IMR-90 (cell line): ENCODE measurements at regions not wholly inside any gene's neighbourhood (a gene's known extent, or its start where the extent isn't known, plus 50 kb on each side); places are given as distances from the start of the nearest gene placed in this dataset.

Experiments
- ATAC-seq: fragments of 200-7000 bp; cut with Tn5 transposase; 2 replicates; pipeline ENCODE4 v1.9.1; 2020; ENCODE audit warnings: low read depth, mild to moderate bottlenecking, moderate library complexity
- BruUV-seq: library from RNA; stranded (reverse); fragments of 400-500 nt; replicated peaks from 2 replicates; lab custom pipeline; 2021; lab: Mats Ljungman, UMichigan
- CTCF ChIA-PET: fragments of 300-600 bp; formaldehyde crosslinking; extraction: SDS; loops from one replicate; lab custom pipeline; 2021; ENCODE audit warnings: antibody characterized with exemption; lab: Yijun Ruan, JAX
- POLR2A ChIA-PET: fragments of 300-600 bp; sonication (Branson Sonifier 250); formaldehyde crosslinking; loops from one replicate; lab custom pipeline; 2022; ENCODE audit warnings: antibody characterized with exemption; ENCODE audit not compliant: unreplicated experiment; lab: Charles Lee
- DNase-seq: peaks from one replicate; pipeline ENCODE4 v3.0.0; 2013
- H2AFZ ChIP-seq: replicated peaks from 2 replicates; pipeline ENCODE3; 2013; ENCODE audit warnings: low read length, mild to moderate bottlenecking; ENCODE audit not compliant: poor library complexity
- H2AK5ac ChIP-seq: 2 replicates; pipeline ENCODE4 v1.6.1; 2013; ENCODE audit warnings: low read depth, low read length, inconsistent platforms
- H2AK9ac ChIP-seq: replicated peaks from 2 replicates; pipeline ENCODE3; 2013; ENCODE audit warnings: mild to moderate bottlenecking, low read depth, low read length, moderate library complexity; ENCODE audit not compliant: poor library complexity
- H2BK120ac ChIP-seq: 2 replicates; pipeline ENCODE4 v1.6.1; 2013; ENCODE audit warnings: low read depth, low read length, inconsistent platforms
- H2BK15ac ChIP-seq: 3 replicates; pipeline ENCODE4 v1.6.1; 2013; ENCODE audit warnings: low read depth, low read length, inconsistent platforms
- H2BK20ac ChIP-seq: 2 replicates; pipeline ENCODE4 v1.6.1; 2013; ENCODE audit warnings: low read depth, mild to moderate bottlenecking, inconsistent platforms, low read length, moderate library complexity
- H2BK5ac ChIP-seq: 2 replicates; pipeline ENCODE4 v1.6.1; 2013; ENCODE audit warnings: mild to moderate bottlenecking, low read depth, low read length, inconsistent platforms; ENCODE audit not compliant: poor library complexity, severe bottlenecking
- H3K14ac ChIP-seq: replicated peaks from 2 replicates; pipeline ENCODE4 v1.6.1; 2013; ENCODE audit warnings: low read depth, low read length, inconsistent platforms
- H3K18ac ChIP-seq: 2 replicates; pipeline ENCODE4 v1.6.1; 2013; ENCODE audit warnings: low read depth, low read length, control low read depth
- H3K23ac ChIP-seq: 2 replicates; pipeline ENCODE4 v1.6.1; 2013; ENCODE audit warnings: low read depth, low read length, inconsistent platforms
- H3K27ac ChIP-seq: 2 replicates; pipeline ENCODE4 v1.5.1; 2013; ENCODE audit warnings: mild to moderate bottlenecking, control low read depth, low read length; ENCODE audit not compliant: insufficient read depth
- H3K27me3 ChIP-seq: 2 replicates; pipeline ENCODE4 v1.6.1; 2013; ENCODE audit warnings: low read length; ENCODE audit not compliant: control insufficient read depth, insufficient read depth
- H3K36me3 ChIP-seq: 2 replicates; pipeline ENCODE4 v1.6.1; 2013; ENCODE audit warnings: low read length, mixed read lengths; ENCODE audit not compliant: control insufficient read depth, insufficient read depth
- H3K4ac ChIP-seq: 2 replicates; pipeline ENCODE4 v1.6.1; 2013; ENCODE audit warnings: low read depth, low read length, inconsistent platforms
- H3K4me1 ChIP-seq: 2 replicates; pipeline ENCODE4 v1.6.1; 2013; ENCODE audit warnings: low read length, mixed read lengths; ENCODE audit not compliant: control insufficient read depth, insufficient read depth
- H3K4me2 ChIP-seq: 2 replicates; pipeline ENCODE4 v1.6.1; 2013; ENCODE audit warnings: low read depth, mild to moderate bottlenecking, control low read depth, low read length, moderate library complexity
- H3K4me3 ChIP-seq: 2 replicates; pipeline ENCODE4 v1.5.1; 2013; ENCODE audit warnings: low read depth, mild to moderate bottlenecking, control low read depth, low read length, moderate library complexity; ENCODE audit not compliant: insufficient read depth
- H3K56ac ChIP-seq: 2 replicates; pipeline ENCODE4 v1.6.1; 2013; ENCODE audit warnings: low read length, inconsistent platforms; ENCODE audit not compliant: insufficient read depth; ENCODE audit errors: extremely low read depth
- H3K79me1 ChIP-seq, 2 experiments: 2 replicates each; pipeline ENCODE4 v1.6.1; 2013; ENCODE audit warnings: low read length in 2 of 2, inconsistent platforms in 1 of 2, low read depth in 1 of 2
- H3K9ac ChIP-seq: 2 replicates; pipeline ENCODE4 v1.6.1; 2013; ENCODE audit warnings: low read depth, low read length, control low read depth
- H3K9me1 ChIP-seq: 2 replicates; pipeline ENCODE4 v1.6.1; 2013; ENCODE audit warnings: low read length, inconsistent platforms; ENCODE audit not compliant: insufficient read depth
- H3K9me3 ChIP-seq: 2 replicates; pipeline ENCODE4 v1.6.1; 2013; ENCODE audit warnings: low read length; ENCODE audit not compliant: control insufficient read depth, insufficient read depth
- H4K20me1 ChIP-seq: 2 replicates; pipeline ENCODE4 v1.6.1; 2013; ENCODE audit warnings: low read length, inconsistent platforms; ENCODE audit not compliant: insufficient read depth
- H4K5ac ChIP-seq: 2 replicates; pipeline ENCODE4 v1.6.1; 2013; ENCODE audit warnings: mild to moderate bottlenecking, low read depth, low read length, control low read depth
- H4K8ac ChIP-seq, 2 experiments: 2 replicates each; pipeline ENCODE4 v1.6.1; 2013; ENCODE audit warnings: low read depth in 2 of 2, low read length in 2 of 2, control low read depth in 1 of 2, inconsistent platforms in 1 of 2
- H4K91ac ChIP-seq: 2 replicates; pipeline ENCODE4 v1.6.1; 2013; ENCODE audit warnings: low read depth, low read length, inconsistent platforms; ENCODE audit not compliant: insufficient read depth
- CEBPB ChIP-seq: IDR thresholded peaks from 2 replicates; pipeline ENCODE4 v1.6.1; 2012; ENCODE audit warnings: low read depth, low read length, improper control_type of control experiment
- CHD1 ChIP-seq: IDR thresholded peaks from 2 replicates; pipeline ENCODE4 v1.6.1; 2012; ENCODE audit warnings: low read depth, low read length, improper control_type of control experiment
- MXI1 ChIP-seq: IDR thresholded peaks from 2 replicates; pipeline ENCODE4 v1.6.1; 2012; ENCODE audit warnings: low read depth, mild to moderate bottlenecking, low read length, moderate library complexity, borderline replicate concordance
- NFE2L2 ChIP-seq: fragments of 150-350 bp; IDR thresholded peaks from 2 replicates; pipeline ENCODE4 v1.6.1; 2016; ENCODE audit warnings: low read depth, mild to moderate bottlenecking, low read length
- RFX5 ChIP-seq: IDR thresholded peaks from 2 replicates; pipeline ENCODE4 v1.8.0; 2012; ENCODE audit warnings: low read depth, mild to moderate bottlenecking, low read length, moderate library complexity
- SMC3 ChIP-seq: fragments of 150-350 bp; IDR thresholded peaks from 2 replicates; pipeline ENCODE4 v1.6.1; 2016; ENCODE audit warnings: low read depth, mild to moderate bottlenecking, antibody characterized with exemption, low read length, moderate library complexity
- WGBS, 2 experiments: methylation state at CpG; one replicate each; pipeline versions ENCODE4 v1.1.5 to v1.1.7; 2013; ENCODE audit warnings: missing lambda C conversion rate in 2 of 2; ENCODE audit not compliant: insufficient read length in 1 of 2; ENCODE audit errors: extremely low coverage in 2 of 2; 5-methylcytosine and 5-hydroxymethylcytosine counted together
- dilution Hi-C: fragments of 300-500 bp; cut with HindIII; formaldehyde crosslinking; loops from one replicate; pipeline ENCODE4 v1.14.3; 2018; ENCODE audit warnings: low sequenced_read_pairs; ENCODE audit not compliant: unreplicated experiment
- in situ Hi-C: fragments of 300-500 bp; cut with MboI; formaldehyde crosslinking; loops from 3 replicates; pipeline ENCODE4 v1.14.3; 2019; ENCODE audit warnings: low sequenced_read_pairs, inconsistent platforms, mixed read lengths
- intact Hi-C: fragments of 100-400 bp; cut with micrococcal nuclease; formaldehyde crosslinking; loops from 2 replicates; pipeline ENCODE4 v1.10.0; 2022

DNA sequence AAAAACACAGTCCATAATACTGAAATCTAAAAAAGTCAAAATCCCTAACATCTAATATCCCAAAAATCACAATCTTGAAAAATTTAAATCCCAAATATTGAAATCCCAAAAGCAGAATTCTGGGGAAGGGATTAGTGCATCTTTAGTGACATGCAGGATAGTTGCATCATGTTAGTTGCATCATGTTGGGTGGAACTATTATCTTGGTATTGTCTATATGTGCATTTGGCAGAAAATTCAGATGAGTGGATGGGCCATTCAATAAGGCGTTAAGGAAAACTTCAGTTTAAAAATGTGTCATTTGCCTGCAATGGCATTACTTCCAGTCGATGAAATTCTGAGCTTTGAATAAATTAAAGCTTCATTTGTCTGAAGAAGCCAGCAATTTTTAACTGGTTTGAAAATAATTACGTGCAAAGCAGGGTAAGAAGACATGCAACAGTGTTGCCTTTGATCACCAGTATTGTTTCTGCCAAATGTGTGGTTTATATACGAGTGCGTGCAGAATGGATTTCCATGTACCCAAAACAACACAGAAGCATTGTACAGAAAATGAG, 221.4 kb upstream of the NFE2L3 start:
- Histone ChIP-seq H4K8ac (no peak overlapping the region), H3K56ac (no peak overlapping the region), H3K14ac (no peak overlapping the region), H2BK20ac (no peak overlapping the region), H3K27ac (no peak overlapping the region), H3K9ac (no peak overlapping the region), H2BK120ac (no peak overlapping the region), H3K9me3 (no peaks in the 10 kb centered on the region), H2AK9ac (no peak overlapping the region), H3K4ac (no peak overlapping the region), H4K20me1 (no peaks in the 10 kb centered on the region), H3K23ac (no peak overlapping the region), H3K9me1 (no peaks in the 10 kb centered on the region), H3K79me1 (no peaks in the 10 kb centered on the region), H2BK5ac (no peak overlapping the region), H3K4me2 (no peak overlapping the region), H3K27me3 (no peaks in the 10 kb centered on the region), H3K36me3 (no peaks in the 10 kb centered on the region), H2AK5ac (no peak overlapping the region), H3K4me1 (no peaks in the 10 kb centered on the region), H4K5ac (no peak overlapping the region), H4K91ac (no peak overlapping the region), H3K4me3 (no peak overlapping the region), H2BK15ac (no peak overlapping the region), H2AFZ (no peak overlapping the region), H3K18ac (no peak overlapping the region)
- dilution Hi-C loops (no loop called here), in situ Hi-C loops (no loop called here), intact Hi-C loops (no loop called here)
- POLR2A ChIA-PET = no interaction called here
- BruUV-seq = no TSS peak
- CTCF ChIA-PET = no interaction called here
- DNase-seq (no peak), ATAC-seq (no peak)
- no peak for TF ChIP-seq CEBPB
- TF ChIP-seq MXI1 = no peak
- no peak for TF ChIP-seq RFX5
- TF ChIP-seq CHD1 = no peak
- no peak for TF ChIP-seq NFE2L2
- no peak for TF ChIP-seq SMC3
- 50% methylated on average over 2 of the region's 5 CpGs; no CpG with 5 or more reads in 1 of the 2 experiments for WGBS, 2 experiments
